Stimulated activated CD8-positive, alpha-beta memory T cell treated with anti-CD3 and anti-CD28 coated beads, Interleukin-15, amount 100 ng/mL, for 48 hours (primary cell): ENCODE measurements at regions not wholly inside any gene's neighbourhood (a gene's known extent, or its start where the extent isn't known, plus 50 kb on each side); places are given as distances from the start of the nearest gene placed in this dataset.

Source experiments
- DNase-seq, 2 donors: peaks; one replicate each; pipeline ENCODE4 v3.0.0-alpha.2; 2020; ENCODE audit warnings: low read depth in 2 of 2

DNA sequence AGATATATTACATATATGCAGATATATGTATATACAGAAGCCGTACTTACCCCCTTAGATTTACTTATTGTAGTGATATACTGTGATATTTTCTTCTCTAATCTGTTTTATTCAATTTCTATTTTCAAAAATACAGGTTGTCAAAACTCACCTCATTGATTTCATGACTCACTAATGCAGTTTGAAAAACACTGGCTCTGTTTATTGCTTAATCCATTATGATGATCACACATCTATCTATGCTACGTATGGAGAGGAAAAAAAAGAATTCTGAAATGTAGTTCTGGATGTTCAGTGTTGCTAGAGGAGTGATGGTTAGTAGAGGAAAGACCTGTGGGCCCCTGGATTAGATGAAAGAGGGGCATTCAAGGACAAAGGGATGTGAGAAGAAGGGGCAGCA, 121.0 kb upstream of the RPS23 start:
- no peak for DNase-seq

DNA sequence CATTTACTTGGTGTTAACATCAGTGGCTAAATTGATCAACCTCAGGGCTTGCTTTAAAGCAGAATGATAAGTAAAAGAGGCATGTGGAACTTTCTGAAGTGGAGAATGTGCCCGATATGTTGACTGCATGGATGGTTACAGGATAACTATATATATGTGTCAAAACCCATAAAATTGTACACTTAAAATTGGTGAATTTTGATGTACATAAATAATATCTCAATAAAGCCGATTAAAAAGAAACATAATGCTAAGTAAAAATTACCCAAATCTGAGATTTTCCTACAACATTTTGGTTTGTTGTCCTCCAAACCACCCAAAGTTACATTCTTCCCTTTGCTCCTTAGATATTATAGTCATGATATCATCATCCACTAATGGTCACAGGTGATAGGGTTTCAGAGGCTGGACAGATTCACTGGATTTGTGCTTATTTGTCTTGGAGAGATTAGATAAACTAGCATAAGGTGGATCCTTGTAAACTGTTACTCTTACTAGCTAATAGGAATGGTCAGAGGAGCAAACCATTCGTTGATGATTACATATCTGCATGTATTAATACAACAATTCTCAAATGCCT, 119.7 kb upstream of the RPS23 start:
- no peak for DNase-seq

DNA sequence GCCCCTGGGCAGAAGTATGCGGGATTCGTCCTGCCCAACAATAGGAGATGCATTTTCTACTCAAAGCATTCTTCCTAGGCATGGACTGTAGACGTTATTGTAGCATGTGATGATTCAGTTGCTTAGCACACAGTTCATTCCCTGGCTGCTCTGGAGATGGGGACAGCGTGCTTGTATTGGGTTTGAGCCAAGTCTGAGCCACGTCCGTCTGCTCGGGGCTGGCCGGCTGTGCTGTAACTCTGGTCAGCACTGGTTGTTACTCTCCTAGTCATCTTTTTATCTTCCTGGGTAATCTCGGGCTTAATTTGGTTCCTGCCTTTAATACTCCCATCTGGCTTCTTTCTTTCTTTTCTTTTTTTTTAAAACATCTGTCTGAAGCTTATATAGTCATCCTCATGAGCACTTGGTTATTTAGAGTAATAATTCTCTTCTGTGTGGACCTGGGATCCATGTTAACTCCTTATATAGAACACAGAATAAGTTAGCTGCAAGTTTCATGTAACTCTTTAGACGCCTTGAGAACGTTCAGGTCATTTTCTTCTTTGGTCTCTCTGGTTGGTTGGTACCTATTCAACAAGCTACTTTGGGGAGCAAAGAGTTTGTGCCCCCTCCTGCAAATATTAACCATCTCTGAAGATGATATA, 118.8 kb upstream of the RPS23 start:
- DNase-seq, result no peak

DNA sequence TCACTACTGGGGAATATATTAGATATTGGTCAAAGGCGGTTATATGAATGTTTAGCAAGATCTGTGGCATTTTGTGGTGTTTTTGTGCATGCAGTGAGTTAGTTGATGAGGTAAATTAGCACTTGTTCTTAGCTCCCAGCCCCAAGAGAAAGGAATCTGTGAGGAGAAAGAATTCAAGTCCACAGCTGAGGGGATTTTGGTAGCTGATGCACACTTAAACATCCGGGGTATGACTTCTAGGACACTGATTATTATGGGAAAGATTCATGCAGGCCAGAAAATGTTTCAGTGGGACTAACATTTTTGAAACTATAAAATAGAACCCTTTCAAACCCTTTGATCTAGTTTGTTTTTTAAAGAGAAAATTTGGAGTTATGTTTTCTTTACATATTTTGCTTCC, 118.2 kb upstream of the RPS23 start:
- DNase-seq, result no peak

GRCh38 chr5:82393951-82394350, 115.8 kb upstream of the RPS23 start:
- no peak for DNase-seq

DNA sequence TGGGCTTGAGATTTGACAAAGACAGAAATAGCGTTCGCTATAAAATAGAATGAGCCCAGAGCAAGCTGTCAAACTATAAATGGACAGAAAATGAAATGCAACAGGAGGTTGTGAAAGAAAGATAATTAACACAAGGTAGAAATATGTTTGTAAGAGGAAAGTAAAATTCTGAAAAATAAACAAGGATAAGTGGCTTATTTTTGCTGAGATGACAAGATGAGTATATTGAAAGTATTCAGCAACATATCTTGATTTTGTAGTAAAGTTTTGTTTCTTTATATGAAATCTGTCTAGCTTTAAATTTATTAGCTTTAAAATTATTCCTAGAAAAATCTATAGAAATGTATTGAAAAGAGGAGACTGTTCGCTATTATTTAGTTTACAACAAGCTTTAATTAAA, 111.9 kb upstream of the RPS23 start:
- no peak for DNase-seq

DNA sequence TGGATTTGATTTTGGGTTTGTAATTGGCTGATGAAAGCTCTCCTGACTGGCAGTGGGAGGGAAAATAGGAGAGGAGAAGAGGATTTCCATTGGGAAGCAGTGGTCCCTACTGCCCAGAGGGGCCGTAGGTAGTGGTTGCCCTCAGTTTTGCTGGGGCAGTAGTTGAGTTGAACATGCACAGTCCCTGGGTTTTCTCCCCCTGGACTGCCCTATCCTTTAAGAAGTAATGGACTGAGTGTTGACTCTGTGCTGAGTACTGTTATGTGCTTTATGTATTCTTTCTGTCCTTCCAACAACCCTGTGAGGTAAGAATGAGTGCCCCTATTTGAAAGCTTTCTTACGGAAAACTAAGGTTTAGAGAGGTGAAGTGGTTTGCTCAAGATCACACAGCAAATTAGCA, 111.2 kb upstream of the RPS23 start:
- no peak for DNase-seq

GRCh38 chr5:82388181-82388580, 110.0 kb upstream of the RPS23 start:
- no peak for DNase-seq

- DNase-seq, result no peak
Measured at GRCh38 chr5:82387819-82388166, 109.6 kb upstream of the RPS23 start.

DNA sequence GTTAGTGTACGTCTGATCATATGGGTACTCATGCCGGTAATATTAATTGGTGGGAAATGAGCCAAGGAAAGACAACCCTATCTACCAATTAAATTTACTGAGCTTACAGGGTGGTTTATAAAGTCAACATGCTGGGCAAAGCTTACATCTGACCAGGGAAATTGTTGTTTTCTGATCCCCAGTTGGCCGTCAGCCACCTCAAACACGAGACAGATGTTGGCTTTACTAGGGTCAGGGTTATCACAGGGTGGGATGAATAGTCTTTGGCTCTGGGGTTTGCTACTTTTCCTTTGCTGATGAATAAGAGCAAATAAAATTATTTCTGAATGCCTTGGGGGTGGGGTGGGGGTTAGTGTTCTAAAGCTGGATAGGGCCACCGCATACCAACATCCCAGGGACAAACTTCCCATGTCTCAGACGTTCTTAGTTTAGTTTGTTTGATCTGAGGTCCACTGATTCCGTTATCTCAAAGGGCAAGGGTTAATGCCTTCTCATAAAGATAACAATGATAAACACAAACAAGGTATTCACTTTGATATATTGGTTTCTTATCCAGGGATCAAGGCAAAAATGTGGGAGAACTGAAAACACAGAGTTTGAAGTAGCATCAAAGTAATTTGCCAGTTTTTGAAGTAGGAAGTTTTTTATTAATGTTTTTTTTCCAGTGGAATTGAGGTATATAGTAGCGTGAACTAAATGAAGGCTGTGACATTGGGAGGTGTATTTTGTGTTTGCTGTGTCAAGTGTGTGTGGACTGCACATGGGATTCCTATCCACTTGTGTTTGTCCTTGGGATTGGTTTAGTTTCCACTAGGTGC, 109.1 kb upstream of the RPS23 start:
- no peak for DNase-seq

- no peak for DNase-seq
Measured at GRCh38 chr5:82386576-82386975, 108.4 kb upstream of the RPS23 start.

- DNase-seq, result no peak
Measured at GRCh38 chr5:82384034-82384750, 106.0 kb upstream of the RPS23 start.

GRCh38 chr5:82381591-82381990, 103.4 kb upstream of the RPS23 start:
- DNase-seq, result no peak

DNA sequence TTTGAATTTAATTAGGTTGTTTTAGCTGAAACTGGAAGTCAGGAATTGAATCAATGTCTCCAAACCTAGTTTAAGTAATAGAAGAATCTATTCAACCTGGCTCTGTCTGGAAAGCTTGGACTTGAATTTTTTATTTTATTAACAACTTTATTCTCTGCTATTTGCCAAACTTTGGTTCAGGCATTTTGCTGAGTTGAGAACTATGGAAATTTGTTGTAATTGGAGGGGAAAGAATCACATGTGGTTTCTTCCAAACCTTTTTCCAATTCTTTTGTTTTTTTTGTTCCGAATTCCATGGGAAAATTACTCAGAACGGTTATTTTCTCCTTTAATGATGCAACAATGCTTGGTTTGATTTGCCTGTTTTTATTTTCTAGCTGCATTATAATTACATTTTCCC, 98.2 kb upstream of the RPS23 start:
- no peak for DNase-seq

DNA sequence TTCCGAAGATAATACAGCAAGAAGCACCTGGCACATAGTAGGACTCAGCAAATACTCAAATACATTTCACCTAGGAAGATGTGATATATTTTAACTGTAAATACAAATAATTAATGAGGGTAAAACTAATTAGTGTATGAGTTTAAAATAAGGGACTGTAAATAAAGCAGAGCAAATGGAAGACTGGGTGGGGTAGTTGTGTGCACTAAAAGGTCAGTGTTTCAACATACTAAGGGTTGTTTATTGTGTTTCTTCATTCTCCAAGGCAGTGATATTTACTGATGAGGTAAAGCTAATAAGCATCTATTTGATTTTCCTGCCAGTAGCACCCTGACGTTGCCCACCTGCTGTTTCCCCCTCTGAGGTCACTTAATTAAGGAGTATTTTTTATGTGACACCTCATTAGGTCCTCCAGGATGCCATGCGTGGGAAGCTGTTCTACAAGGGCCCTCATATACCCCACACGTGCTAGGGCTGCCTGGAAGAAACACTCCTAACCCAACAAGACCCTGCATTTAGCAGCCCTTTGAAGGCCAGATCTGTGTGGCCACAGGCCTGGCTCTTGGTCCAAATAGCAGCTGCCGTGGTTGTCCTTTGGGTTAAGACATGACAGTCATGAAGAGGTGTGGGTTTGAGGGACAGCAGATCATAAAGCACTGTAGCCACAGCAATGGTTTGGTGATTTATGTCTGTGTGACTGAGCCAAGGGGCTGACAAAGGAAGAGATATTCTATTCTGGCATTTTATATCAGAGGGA, 97.5 kb upstream of the RPS23 start:
- no peak for DNase-seq

- DNase-seq, result no peak
Measured at GRCh38 chr5:82374637-82375036, 96.5 kb upstream of the RPS23 start.

DNA sequence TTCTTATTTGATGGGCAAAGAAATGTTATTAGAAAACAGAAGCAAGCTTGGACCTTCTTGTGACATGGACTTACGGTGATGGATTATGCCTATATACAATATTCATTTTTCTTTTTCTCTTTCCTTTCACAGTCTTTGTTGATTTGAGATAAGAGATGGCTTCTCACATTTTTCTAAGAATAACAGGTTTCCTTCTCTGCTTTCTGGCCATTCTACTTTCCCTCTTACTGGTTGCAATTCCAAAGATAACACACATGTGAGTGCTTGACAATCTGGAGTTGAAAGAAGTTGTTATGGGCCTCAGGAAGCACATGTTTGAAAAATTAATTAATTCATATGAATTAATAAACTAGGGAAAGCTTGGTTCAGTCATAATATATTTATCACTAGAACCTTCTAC, 89.8 kb upstream of the RPS23 start:
- no peak for DNase-seq

GRCh38 chr5:82365744-82366228, 87.6 kb upstream of the RPS23 start:
- peak; percentile 33 to 48 for DNase-seq

- DNase-seq, result no peak
Measured at GRCh38 chr5:82365026-82365425, 86.9 kb upstream of the RPS23 start.

DNA sequence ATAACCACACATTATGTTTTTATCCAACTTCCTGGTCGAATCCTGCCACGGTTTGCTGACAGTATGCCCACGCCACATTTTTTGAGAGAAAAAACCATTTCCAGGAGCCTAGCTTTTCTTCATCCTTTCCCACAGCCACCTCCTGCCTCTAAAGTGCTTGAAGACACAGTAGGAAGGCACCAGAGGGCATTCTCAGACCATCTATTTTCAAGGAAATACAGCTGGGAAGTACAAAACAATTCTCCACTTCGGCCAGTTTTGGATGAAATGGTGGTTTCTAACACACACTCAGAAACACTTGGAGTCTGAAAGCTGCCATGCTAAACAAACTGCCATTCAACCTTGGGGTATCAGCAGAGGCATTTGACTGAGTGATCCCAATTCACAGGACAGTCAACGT, 86.3 kb upstream of the RPS23 start:
- DNase-seq, result no peak

DNA sequence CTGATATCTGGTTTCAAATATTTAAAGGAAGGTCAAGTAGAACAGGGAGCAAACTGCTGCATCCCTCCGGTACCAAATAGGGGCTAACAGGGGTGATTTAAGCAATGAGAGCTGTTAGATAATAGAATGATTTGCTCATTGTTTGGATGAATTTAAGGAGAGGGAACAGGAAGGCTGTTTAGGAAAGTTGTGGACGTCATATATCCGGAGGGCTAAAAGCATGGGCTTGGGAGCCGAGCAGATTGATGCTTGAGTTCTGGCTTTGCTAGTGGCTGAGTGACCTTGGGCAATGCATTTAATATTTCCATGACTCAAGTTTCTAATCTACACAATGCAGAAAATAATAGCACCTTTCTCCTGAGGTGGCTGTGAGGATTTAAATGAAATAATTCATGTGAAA, 85.4 kb upstream of the RPS23 start:
- no peak for DNase-seq

- DNase-seq, result no peak
Measured at GRCh38 chr5:82362636-82363035, 84.5 kb upstream of the RPS23 start.
